GM18507 (cell line): ENCODE measurements at regions not wholly inside any gene's neighbourhood (a gene's known extent, or its start where the extent isn't known, plus 50 kb on each side); places are given as distances from the start of the nearest gene placed in this dataset.
A peak's percentile ranks its signal among the peaks of the same experiment; 100 is the strongest.

Experiments used
- DNase-seq: peaks from one replicate; pipeline ENCODE4 v3.0.0; 2011; ENCODE audit warnings: low read depth; ENCODE audit not compliant: insufficient read length; ENCODE audit errors: extremely low spot score
- FAIRE-seq: peaks from 2 replicates; lab custom pipeline; 2011; peaks lifted over from hg19 to GRCh38; lab: Jason Lieb, UNC

DNA sequence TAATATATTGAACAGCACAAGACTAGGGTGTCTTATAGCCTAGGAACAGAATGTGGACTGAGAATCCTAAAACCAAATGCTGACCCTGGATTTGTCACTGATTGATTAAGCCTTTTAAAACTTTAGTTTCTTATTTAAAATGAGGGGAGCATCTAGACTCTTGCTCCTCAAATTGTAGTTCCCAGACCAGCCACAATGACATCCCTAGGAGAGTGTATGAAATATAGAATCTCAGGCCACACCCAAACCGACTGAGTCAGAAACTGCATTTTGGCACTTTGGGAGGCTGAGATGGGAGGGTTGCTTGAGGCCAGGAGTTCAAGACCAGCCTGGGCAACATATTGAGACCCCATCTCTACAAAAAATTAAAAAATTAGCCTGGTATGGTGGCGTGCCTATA lies 287.8 kb upstream of the UMPS start:
- no peak for FAIRE-seq
- no peak for DNase-seq

DNA sequence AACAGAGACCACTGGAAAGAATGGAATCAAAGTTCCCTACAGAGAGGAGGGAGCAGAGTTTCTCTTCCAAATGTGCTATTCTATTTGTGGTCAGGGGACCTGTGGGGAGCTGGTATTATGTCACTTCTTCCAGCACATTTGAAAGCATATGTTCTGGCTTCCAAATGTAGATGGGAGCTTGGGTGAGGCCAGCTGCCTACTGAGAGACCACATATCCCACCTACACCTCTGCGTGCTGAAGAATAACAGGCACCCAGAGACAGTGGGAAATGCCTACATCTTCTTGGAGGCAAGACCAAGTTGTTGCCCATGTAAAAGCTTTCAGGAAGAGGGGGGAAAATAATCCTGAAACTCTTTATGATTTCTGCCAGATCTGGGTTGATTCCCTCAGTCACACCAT lies 286.8 kb upstream of the UMPS start:
- no peak for FAIRE-seq
- no peak for DNase-seq

DNA sequence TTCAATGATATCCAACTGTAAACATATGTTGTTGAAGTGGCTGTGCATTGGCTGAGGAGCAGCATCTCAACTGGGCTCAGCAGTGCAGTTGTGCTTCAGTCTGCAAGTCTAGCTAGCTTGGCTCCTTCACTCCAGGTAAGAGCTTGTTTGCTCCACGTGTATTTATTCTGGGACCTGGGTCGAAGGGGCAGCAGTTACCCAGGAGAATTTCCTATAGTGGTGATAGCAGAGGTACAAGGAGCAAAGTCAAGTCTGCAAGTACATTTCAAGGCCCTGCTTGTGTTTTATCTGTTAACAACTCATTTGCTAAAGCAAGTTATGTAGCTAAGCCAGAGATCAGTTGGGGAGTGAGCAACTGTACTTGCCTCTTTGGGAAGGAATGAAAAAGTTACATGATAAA lies 286.2 kb upstream of the UMPS start:
- no peak for FAIRE-seq
- no peak for DNase-seq

DNA sequence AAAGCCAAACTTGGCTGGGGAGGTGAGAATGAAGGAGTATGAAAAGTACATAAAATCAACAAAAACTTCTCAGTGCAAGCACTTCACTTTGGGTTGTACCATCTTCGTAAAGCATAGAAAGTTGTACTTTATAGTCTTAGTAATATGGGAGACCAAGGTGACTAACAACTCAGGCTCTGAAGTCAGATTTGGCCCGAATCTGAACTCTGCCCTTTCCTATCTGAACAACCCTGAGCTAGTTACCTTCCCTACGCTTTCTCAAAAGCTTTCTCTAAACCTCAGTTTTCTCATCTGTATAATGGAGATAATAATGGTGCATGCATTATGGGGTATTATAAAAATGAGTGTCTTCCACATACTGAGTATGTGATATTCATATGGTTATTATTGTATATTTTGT lies 285.4 kb upstream of the UMPS start:
- DNase-seq (no peak), FAIRE-seq (no peak)

DNA sequence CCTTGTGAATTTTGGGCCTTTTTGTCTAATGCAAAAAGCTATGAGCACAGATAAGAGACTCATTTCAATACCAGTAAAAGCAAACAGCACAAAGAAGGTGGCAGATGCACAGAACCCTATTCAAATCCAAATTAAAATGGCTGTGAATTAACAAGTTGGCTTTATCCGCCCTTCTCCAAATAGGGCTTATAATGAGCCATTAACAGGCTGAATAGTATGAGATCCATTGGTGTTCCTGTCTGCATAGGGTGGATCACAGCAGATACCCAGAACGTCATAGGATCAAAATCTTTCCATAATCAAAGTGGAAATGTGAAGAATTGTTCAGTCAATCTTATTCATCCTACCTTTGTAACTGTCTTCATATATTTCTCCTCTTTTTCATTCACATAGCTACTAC lies 282.4 kb upstream of the UMPS start:
- FAIRE-seq = no peak
- DNase-seq = no peak

DNA sequence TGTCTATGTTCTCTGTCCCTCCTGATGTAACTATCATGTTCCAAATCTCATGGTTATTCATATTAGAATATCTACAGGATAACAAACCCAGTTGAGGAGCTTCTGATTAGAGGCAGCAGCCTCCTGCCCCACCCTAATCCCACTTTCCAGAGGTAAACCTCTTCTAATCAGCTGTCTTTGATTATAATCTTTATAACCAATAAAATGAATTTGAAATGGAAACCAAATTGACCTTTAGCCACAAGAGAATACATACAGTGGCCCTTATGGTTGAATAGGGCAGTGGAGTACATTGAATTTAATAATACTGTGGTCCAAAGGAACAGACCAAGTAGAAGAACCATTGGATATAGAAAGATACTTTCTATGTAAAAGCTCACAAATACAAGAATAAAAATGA lies 281.3 kb upstream of the UMPS start:
- DNase-seq = no peak
- no peak for FAIRE-seq

GRCh38 chr3:124450366-124450765 lies 279.9 kb upstream of the UMPS start:
- no peak for FAIRE-seq

GRCh38 chr3:124451630-124452317 lies 278.5 kb upstream of the UMPS start:
- DNase-seq (no peak), FAIRE-seq (peak; percentile 91)

More at GRCh38 chr3:124450366-124450765, 279.9 kb upstream of the UMPS start:
- no peak for DNase-seq

GRCh38 chr3:124453189-124453588 lies 277.1 kb upstream of the UMPS start:
- FAIRE-seq (no peak), DNase-seq (no peak)

DNA sequence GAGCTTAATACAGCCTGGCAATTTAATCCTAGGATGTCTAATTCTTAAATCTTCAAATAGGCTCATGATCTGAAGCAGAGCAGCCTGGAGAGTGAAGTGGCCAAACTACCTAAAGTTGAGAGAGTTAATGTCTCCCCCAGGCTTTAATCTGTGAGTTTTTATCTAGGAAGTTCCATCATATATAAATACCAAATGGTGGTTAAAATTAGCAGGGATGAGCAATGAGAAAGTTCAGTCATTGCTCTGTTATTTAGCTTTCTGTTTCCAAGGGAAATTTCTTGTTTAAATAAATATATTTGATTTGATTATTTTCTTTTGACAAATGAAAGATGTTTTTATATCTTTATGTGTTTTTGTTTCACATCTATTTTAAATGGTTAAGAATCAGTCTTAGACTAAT lies 274.4 kb upstream of the UMPS start:
- no peak for FAIRE-seq
- no peak for DNase-seq

DNA sequence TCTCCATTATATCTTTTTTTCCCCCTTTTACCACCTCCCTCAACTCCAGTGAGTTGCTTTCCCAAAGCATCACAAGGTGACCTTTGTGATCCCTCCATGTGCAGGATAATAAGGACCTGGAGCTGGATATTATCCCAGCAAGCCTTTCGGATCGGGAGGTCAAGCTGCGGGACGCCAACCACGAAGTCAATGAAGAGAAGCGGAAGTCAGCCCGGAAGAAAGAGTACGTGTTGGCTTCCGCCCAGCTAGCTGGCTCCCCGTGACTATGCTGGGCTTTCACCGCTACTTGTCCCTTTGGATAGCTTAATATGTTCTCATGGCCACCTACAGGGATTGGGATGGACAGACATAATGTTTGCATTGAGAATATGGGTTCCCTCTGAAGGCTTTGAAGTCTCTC lies 273.7 kb upstream of the UMPS start:
- FAIRE-seq = no peak

GRCh38 chr3:124459678-124460077 lies 270.6 kb upstream of the UMPS start:
- FAIRE-seq (no peak), DNase-seq (no peak)

More for the DNA sequence above, 273.7 kb upstream of the UMPS start:
- DNase-seq = no peak

DNA sequence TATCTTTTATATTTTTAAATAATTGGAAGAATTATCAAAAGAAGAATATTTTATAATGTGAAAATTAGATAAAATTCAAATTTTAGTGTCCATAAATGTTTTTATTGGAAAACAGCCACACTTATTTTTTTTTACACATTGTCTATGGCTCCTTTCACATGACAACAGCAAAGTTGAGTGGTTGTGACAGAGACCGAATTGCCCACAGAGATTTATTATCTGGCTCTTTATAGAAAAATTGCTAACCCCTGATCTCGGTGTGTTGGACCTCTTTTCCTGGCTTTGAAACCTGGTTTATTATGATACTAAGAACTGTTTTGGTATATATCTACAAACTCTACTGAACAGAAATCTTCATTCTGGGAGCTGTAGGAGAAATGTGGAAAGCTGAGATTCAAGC lies 269.1 kb upstream of the UMPS start:
- FAIRE-seq = no peak
- DNase-seq = no peak

GRCh38 chr3:124461838-124462632 lies 268.2 kb upstream of the UMPS start:
- FAIRE-seq (no peak), DNase-seq (no peak)

DNA sequence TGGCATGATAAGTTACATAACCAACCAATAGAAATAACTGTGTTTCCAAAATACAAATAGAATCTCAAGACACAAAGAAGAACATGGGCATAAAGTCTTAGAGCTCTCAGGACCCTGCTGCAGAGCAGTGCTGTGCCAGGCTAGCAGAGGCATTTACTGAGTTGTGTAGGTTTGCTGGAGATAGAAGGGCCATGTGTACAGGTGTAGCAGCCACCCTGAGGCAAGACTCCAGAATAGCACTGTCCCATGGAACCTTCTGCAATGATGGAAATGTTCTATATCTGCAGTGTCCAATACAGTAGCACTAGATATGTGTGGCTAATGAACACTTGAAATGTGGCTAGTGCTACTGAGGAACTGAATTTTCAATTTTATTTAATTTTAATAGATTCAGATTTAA lies 267.0 kb upstream of the UMPS start:
- FAIRE-seq (no peak), DNase-seq (no peak)

DNA sequence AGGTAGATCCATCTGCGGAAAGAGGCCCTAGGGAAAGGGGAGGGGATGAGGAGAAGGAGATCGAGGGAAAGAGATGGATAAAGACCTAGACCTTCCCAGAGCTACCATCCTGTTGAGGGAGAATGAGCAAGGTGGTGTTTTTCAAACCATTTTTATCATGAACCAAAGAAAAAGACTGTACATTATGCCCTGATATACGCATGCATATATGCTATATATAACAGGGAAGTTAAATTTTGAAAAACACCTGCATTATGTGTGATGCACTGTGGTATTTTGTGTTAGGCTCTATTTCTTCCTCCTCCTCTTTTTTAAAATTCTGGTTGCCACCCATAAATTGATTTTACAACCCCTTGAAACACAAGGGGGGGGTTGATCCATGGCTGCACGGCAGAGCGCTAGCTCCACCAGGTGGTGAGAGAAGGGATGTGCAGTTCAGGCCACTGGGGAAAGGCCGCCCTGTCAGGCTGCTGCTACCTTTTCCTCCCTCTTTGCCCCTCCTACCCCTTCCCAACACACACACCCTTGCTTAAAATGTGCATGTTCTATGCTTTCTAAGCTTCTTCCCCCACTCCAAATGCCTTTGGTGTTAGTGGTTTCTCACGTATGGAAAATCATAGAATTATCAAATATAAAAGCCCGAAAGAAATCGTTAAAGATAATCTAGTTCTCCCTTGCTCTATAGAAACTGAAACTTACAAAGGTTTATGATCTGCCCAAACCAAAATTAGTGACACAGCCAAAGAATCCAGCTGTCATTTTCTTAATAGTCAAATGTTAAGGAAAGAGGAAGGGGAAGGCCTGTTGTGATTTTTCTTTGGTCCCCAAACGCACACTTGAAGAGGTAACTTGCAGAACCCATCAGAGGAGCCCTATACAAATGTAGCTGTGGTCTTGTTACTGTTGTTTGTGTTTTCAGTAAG lies 262.0 kb upstream of the UMPS start:
- DNase-seq = peak; percentile 42

GRCh38 chr3:124469555-124469954 lies 260.7 kb upstream of the UMPS start:
- no peak for FAIRE-seq
- no peak for DNase-seq

More for the DNA sequence above, 262.0 kb upstream of the UMPS start:
- peak; percentile 89 for FAIRE-seq

DNA sequence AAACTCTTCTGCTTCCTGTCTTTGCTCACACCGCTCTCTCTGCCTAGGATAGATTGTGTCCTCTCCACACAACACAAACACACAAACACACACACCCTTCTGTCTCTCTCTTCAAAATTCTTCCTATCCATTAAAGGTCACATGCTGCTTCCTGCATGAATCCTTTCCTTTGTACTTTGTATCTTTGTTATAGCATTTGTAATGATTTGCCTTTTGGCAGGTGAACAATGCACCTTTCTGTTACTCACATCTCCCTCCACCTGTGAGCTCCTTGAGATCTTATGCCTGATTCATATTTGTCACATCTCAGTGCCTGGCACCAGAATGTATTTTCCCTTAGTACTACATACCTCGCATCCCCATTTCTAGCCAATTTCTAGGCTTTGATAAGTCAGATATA lies 251.4 kb upstream of the UMPS start:
- FAIRE-seq (no peak), DNase-seq (no peak)

DNA sequence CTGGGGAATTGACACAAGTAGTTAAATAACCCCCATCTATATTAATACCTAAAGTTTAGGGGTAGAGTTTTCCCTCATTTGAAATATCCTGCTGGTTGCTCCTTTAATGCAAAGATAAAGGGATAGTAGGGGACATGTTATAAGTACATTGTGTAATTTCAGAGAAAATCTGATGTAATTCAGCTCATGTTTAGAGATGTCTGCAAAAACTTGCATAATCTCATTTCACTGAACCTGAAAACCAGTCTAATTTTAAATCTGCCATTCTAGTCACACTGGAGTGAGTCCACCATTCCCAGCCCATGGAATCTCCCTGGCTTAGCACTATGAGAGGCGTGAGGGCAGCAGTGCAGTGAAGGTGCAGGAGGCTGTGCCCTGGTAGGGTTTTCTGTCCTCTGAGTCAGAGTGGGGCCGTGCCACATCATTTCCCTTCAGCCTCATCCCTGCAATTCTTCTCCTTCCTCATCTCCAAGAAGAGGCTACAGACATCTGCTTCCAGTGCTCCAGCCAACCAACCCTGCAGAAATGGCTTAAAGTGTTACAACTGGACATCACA lies 246.3 kb upstream of the UMPS start:
- FAIRE-seq (no peak), DNase-seq (no peak)

- FAIRE-seq (no peak), DNase-seq (no peak)
Measured at GRCh38 chr3:124486324-124486723, 243.9 kb upstream of the UMPS start.
